PFSK-1 (cell line): ENCODE measurements at regions not wholly inside any gene's neighbourhood (a gene's known extent, or its start where the extent isn't known, plus 50 kb on each side); places are given as distances from the start of the nearest gene placed in this dataset.

Source experiments
- POLR2AphosphoS5 ChIP-seq: IDR thresholded peaks from 2 replicates; pipeline ENCODE4 v1.6.1; 2012; ENCODE audit warnings: low read depth, mild to moderate bottlenecking, control low read depth, low read length, moderate library complexity
- SIN3A ChIP-seq: IDR thresholded peaks from 2 replicates; pipeline ENCODE4 v1.6.1; 2012; ENCODE audit warnings: mild to moderate bottlenecking, low read length, moderate library complexity, borderline replicate concordance; ENCODE audit not compliant: insufficient read depth
- TAF1 ChIP-seq: IDR thresholded peaks from 2 replicates; pipeline ENCODE4 v1.6.1; 2012; ENCODE audit warnings: low read length, control low read depth, borderline replicate concordance; ENCODE audit not compliant: insufficient read depth
- TF ChIP-seq, protein P1 (sequence below), 2 experiments: IDR thresholded peaks; 2 replicates each; pipeline versions ENCODE4 v1.6.1 to v1.8.0; 2011 to 2012; ENCODE audit warnings: low read depth in 2 of 2, low read length in 2 of 2, control low read depth in 1 of 2, inconsistent platforms in 1 of 2, mild to moderate bottlenecking in 1 of 2, moderate library complexity in 1 of 2; ENCODE audit not compliant: insufficient read depth in 1 of 2

DNA sequence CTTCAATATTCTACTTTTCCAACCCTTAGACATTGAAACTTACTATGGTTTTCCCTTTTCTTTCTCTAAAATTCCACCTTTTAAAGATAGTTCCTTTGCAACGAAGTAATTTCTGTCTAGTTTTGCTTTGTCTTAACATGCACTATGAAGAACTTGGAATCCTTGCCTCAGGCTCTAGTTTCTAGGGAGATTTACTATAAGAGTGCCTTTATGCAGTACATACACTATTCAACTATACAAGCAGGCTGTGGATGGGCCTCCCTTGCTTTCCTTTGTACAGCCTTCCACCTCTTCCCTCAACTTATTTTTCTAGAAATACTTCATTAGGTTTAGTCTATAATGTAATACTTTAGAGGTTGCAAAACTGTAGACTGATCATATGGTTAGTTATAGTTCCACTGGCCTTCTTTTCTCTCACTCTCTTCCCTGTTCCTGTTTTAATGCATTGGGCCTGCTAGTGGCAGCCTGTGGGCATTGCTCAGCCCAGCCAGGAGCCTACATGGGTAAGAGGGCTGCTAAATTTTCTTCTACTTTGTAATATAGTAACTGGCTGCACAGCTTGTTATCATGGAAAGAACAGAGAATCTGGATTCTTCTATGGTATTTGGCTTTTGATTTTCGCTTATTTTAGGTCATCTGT, 100.2 kb downstream of the C11orf87 start:
- TF ChIP-seq SIN3A (no peak), POLR2AphosphoS5 (no peak), TAF1 (no peak)
- TF ChIP-seq, protein P1, sequence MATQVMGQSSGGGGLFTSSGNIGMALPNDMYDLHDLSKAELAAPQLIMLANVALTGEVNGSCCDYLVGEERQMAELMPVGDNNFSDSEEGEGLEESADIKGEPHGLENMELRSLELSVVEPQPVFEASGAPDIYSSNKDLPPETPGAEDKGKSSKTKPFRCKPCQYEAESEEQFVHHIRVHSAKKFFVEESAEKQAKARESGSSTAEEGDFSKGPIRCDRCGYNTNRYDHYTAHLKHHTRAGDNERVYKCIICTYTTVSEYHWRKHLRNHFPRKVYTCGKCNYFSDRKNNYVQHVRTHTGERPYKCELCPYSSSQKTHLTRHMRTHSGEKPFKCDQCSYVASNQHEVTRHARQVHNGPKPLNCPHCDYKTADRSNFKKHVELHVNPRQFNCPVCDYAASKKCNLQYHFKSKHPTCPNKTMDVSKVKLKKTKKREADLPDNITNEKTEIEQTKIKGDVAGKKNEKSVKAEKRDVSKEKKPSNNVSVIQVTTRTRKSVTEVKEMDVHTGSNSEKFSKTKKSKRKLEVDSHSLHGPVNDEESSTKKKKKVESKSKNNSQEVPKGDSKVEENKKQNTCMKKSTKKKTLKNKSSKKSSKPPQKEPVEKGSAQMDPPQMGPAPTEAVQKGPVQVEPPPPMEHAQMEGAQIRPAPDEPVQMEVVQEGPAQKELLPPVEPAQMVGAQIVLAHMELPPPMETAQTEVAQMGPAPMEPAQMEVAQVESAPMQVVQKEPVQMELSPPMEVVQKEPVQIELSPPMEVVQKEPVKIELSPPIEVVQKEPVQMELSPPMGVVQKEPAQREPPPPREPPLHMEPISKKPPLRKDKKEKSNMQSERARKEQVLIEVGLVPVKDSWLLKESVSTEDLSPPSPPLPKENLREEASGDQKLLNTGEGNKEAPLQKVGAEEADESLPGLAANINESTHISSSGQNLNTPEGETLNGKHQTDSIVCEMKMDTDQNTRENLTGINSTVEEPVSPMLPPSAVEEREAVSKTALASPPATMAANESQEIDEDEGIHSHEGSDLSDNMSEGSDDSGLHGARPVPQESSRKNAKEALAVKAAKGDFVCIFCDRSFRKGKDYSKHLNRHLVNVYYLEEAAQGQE (IDR thresholded peaks at IDR 0.05; ENCODE audit: insufficient read depth in 1 of 2, low read depth in 2 of 2, low read length in 2 of 2) = no peak
